Stimulated activated CD8-positive, alpha-beta memory T cell treated with anti-CD3 and anti-CD28 coated beads, Interleukin-7, amount 100 ng/mL, for 4 hours (primary cell): ENCODE measurements at regions not wholly inside any gene's neighbourhood (a gene's known extent, or its start where the extent isn't known, plus 50 kb on each side); places are given as distances from the start of the nearest gene placed in this dataset.
A peak's percentile ranks its signal among the peaks of the same experiment; 100 is the strongest.

Source experiments
- DNase-seq, 2 donors: peaks; one replicate each; pipeline ENCODE4 v3.0.0-alpha.2; 2020; ENCODE audit warnings: low read depth in 2 of 2

GRCh38 chrX:39171686-39172085, 370.4 kb downstream of the MID1IP1 start:
- no peak for DNase-seq

DNA sequence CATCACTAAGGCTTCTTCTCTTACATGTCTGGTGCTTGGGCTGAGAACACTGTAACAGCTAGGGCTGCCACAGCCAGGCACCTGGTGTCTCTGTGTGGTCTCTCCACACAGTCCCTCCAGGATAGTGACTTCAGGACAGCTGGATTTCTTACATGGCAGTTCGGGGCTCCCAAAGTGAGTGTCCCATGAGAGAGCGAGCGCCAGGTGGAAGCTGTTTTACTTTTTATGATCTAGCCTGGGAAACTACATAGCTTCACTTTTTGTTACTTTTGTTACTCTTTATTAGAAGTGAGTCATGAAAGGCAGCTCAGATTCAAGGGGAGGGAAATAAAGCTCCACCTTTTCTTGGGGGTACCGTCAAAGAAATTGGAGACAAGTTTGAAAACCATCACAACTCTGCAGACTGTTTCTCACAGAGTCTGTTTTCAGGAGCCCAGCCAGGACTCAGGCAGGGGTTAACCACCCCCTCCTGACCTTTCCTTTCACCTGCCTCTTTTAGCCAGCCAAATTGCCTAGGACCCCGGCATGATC, 373.0 kb downstream of the MID1IP1 start:
- DNase-seq = no peak

- no peak for DNase-seq
These were observed 373.6 kb downstream of the MID1IP1 start for GRCh38 chrX:39174772-39175417.

DNA sequence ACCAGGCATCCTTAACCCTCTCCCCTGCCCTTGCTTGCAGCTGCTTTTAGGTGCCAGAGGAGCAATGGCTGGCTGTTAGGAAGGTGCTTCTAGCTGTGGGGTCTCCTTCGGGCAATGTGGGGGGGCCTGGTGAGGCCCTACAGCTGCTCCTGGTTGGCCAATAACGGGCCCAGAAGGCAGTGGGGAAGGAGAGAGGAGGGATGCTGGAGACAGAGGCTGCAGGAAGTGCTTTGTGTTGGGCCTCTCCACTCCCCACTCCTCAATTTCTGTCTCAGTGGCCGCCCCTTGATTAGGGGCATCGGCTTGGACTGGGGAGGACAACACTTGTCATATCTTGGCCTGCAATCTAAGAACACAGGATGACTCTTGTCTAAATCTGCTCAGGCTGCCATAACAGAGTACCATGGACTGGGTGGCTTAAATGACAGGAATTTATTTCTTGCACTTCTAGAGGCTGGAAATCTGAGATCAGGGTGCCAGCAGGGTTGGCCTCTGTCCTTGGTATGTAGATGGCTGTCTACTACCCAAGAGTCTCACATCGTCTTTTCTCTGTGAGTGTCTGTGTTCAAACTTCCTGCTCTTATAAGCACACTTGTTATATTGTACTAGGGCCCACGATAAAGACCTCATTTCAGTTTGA, 374.3 kb downstream of the MID1IP1 start:
- no peak for DNase-seq

DNA sequence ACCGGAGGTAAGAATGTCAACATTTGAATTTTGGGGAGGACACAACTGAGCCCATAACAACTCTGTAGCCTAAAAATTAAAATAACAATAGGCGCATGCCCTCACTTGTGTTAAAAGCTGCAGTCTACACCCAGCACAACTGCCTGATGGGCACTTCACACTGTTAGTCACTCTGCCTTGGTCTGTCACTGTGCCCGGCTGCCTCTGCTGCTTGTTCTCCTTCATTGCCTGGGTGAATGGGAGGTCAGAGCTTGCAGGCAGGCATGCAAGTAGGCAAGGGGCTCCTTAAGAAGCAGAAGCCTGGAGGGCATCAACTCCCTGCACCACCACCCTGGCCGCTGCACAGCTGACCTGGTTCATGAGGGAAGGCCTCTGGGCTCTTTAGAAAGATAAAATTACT, 374.8 kb downstream of the MID1IP1 start:
- no peak for DNase-seq

DNA sequence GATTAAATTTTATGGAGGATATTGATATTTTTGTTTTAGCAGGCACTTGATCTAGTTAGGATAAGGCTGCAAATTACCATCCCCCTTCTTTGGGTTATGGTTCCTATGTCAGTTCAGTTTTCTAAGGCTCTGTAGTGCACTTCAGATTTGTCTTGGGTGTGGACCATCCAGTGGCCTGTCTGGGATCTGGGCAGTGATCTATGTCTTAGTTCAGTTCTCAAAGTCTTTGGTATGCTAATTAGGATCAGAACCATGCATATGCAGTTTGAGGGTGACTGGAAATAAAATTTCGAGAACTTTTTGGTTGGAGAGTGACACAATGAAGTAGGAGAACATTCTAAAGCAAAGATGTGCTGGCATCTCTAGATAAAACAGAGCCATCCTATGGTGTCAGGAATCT, 388.2 kb downstream of the MID1IP1 start:
- DNase-seq = no peak

- DNase-seq = no peak
These were observed 393.4 kb downstream of the MID1IP1 start for GRCh38 chrX:39194673-39195072.

GRCh38 chrX:39195156-39195555, 393.9 kb downstream of the MID1IP1 start:
- no peak for DNase-seq

DNA sequence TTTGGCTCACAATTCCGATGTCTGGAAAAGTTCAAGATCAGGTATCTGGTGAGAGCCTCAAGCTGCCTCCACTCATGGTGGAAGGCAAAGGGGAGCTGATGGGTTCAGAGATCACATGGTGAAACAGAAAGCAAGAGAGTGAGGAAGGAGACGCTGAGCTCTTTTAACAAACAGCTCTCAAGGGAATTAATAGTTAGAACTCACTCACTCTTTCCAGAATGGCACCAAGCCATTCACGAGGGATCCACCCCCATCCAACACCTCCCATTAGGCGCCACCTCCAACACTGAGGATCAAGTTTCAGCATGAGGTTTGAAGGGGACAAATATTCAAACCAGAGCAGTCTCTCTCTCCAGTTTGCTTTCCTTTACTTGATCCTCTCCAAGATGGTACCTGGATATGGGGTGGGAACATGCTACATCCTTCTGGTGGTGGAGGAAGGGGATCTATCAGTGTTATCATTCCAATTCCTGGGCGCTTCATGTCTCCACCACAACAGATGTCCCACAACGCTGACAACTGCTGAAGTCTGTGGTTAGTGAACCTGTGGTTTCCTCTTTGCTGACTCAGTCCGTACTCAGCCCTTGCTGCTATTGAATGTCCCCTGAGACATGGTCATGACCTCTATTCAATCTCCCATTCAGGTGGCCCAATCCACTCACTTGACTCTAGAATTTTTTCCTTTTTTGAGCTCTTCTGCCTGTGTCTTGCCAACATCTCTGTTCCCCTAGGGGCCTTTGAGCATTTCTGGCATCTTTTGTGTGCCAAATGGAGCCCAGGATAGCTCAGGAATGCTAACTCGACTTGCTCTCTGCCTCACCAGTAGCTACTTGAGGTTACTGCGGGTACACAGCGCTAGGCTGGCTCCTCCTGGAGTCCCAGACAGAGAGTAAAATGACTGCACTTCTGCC, 395.2 kb downstream of the MID1IP1 start:
- DNase-seq = peak; percentile 19 to 31

- no peak for DNase-seq
These were observed 398.2 kb downstream of the MID1IP1 start for GRCh38 chrX:39199429-39199828.

GRCh38 chrX:39201305-39201990, 400.2 kb downstream of the MID1IP1 start:
- DNase-seq = no peak

DNA sequence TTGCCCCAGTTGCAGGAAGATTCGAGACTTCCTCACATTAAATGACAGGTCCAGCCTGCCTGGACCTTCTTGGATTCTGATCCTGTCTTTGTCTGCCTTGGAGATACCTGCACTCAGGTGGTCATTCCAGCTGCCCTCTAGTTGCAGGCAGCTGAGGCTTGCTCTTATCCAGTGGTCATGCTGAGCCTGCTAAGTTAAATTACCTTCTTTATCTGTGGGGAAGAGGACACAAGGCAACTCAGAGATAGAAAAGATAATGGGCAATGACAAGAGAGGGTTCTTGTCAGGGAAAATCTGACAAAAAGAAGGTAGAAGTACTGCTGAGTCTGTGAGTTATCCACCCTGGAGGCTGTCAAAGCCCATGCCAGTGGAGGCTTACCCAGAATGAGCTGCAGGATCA, 401.4 kb downstream of the MID1IP1 start:
- no peak for DNase-seq

DNA sequence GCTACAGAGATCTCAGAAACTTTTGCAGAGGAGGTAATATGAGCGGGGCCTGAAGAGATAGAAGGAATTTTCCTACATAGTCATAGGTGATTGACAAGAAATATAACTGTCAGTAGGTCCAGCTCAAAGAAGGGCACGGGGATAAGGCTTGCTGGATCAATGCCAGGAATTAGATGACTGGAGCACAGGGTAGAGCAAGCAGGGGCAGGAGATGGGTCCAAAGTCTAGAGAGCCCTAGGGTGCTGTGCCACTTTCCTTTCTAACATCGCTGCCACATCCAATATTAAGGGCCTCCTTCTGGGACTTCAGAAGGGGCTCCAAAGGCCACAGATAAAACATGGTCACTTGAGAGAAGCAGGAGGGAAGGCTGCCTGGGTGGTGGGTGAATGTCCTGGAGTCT, 402.2 kb downstream of the MID1IP1 start:
- no peak for DNase-seq

DNA sequence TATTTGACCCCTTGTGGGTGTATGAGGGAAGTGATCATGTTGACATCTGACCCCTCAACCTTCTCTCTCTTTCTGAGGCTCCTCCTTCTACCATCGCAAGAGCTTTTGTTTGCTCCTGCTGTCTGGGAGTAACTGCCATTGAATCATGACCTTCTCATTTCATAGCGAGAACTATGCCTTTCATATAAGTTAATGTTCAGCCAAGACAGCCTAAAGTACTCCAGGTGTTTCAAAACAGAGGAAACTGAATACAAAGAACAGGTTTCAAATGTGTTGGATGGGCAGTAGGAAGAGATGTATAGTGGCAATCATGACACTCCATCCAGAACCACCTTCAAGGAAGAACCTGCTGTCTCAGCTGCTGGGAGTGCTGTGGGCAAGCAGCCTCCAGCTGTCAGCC, 403.1 kb downstream of the MID1IP1 start:
- no peak for DNase-seq

DNA sequence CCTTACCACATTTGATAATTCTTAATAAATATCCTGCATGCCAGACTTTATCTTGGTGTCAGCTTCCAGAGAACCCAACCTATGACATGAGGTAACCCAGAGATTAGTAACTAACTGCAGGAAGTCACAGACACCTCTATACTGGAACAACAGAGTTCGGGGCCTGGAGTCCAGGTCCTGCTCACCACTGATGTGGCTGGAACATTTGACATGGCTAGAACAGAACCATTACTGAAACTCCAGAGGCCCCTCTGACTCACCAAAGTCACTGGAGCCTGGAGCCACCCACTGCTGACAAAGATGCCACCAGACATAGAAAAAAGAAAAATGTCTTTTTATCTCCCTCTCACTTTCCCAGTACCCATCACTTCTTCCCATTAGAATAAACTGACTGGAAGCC, 403.7 kb downstream of the MID1IP1 start:
- no peak for DNase-seq

DNA sequence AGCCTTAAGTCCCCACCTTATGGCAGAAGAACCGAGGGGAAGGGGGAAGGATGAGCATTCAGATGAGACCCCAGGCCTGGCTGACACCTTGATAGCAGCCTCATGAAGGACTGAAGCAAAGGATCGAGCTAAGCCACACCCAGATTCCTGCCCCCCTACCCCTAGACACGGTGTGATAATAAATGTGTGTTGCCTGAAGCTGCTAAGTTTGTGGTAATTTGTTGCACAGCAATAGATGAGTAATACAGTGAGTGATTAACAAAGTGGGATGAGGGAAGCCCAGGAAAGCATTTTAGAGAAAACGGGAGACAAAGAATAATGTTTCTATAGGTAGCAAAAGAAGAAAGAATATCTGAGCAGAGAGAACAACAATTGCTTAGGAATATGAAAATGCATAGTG, 404.2 kb downstream of the MID1IP1 start:
- no peak for DNase-seq

GRCh38 chrX:39206399-39207145, 405.3 kb downstream of the MID1IP1 start:
- DNase-seq = no peak

DNA sequence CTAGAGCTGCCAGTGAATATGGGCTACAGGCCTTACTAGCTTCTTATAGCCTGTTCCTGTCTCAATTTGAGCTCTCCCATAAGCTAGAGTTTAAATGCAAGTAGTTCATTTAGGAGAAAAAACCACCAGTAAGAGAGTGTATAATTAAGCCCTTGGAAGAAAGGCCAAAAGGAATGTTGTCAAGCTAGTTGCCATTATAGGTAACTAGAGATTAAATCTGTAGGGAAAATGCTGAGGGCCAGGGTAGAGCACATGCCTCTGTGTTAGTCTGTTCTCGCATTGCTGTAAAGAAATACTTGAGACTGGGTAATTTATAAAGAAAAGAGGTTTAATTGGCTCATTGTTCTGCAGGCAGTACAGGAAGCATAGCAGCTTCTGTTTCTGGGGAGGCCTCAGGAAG, 410.2 kb downstream of the MID1IP1 start:
- no peak for DNase-seq

GRCh38 chrX:39212456-39212855, 411.2 kb downstream of the MID1IP1 start:
- peak; percentile 9 to 16 for DNase-seq

DNA sequence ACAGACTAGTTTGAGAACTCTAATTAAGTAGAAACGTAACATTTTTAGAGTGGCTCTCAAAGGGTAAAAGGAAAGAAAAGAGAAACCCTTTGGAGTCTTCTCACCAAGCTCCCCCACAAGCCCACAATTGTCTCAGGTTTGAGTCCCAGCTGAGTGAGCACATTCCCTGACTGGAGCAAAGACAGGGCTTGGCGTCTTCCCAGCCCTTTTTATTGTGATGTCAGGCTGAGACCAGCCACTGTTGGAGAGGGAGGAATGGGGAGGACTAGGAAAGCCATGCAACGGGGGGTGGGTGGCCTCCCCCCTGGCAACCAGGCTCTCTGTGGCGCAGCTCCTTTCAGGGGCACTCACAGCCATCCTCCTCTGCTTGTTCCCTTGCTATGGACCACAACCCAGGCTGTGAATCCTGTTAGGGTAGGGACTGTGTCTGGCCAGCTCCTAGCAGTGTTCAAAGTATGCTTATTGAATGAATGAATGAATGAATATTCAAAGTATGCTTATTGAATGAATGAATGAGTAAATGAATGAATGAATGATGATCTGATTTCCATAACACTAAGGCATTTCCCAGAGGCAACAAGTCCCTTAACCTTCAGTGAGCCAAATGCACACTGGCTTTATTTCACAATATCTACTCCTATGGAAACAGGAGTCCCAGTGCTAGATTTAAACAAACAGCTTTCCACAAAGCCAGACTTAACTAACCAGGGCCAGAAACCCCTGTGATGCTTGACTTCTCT, 413.3 kb downstream of the MID1IP1 start:
- no peak for DNase-seq

DNA sequence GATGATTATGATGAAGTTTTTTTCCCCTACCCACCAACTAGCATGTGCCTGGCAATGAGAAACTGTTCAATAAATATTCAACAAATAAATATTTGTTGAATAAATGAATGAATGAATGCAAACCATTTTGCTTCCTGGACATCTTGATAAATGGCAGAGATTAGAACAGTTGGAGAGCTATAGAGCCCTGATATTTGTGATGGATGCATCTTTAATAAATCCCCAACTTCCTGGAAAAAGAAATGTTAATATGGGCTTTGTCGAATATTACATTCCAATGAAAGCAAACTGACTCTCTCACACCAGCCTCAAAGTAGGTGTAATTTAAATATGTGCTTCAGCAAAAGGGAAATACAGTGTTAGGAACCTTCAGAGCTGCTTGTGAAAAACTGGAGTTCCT, 419.7 kb downstream of the MID1IP1 start:
- no peak for DNase-seq
